H9 (cell line): ENCODE measurements at regions not wholly inside any gene's neighbourhood (a gene's known extent, or its start where the extent isn't known, plus 50 kb on each side); places are given as distances from the start of the nearest gene placed in this dataset.

ENCODE experiments used
- DNase-seq: peaks from one replicate; pipeline ENCODE4 v3.0.0-alpha.2; 2017
- H2AFZ ChIP-seq: one replicate; pipeline ENCODE4 v1.6.1; 2013; ENCODE audit warnings: mild to moderate bottlenecking, low read length, control low read depth, moderate library complexity
- H2AK5ac ChIP-seq: 2 replicates; pipeline ENCODE4 v1.6.1; 2013; ENCODE audit warnings: low read length, control low read depth, mixed read lengths; ENCODE audit not compliant: insufficient read length
- H2BK120ac ChIP-seq: one replicate; pipeline ENCODE4 v1.6.1; 2013; ENCODE audit warnings: low read depth, mild to moderate bottlenecking, low read length, control low read depth, inconsistent platforms; ENCODE audit not compliant: poor library complexity, severe bottlenecking
- H2BK12ac ChIP-seq: 2 replicates; pipeline ENCODE4 v1.6.1; 2013; ENCODE audit warnings: low read length, control low read depth, mixed read lengths, low read depth; ENCODE audit not compliant: insufficient read length
- H2BK15ac ChIP-seq: 2 replicates; pipeline ENCODE4 v1.6.1; 2013; ENCODE audit warnings: low read depth, low read length, control low read depth
- H2BK20ac ChIP-seq: one replicate; pipeline ENCODE4 v1.6.1; 2013; ENCODE audit warnings: low read depth, mild to moderate bottlenecking, low read length, control low read depth, inconsistent platforms; ENCODE audit not compliant: poor library complexity, severe bottlenecking
- H2BK5ac ChIP-seq: 2 replicates; pipeline ENCODE4 v1.6.1; 2013; ENCODE audit warnings: low read length, control low read depth, mixed read lengths; ENCODE audit not compliant: insufficient read length
- H3K14ac ChIP-seq: 2 replicates; pipeline ENCODE4 v1.6.1; 2013; ENCODE audit warnings: low read length, control low read depth; ENCODE audit not compliant: insufficient read depth
- H3K18ac ChIP-seq: 2 replicates; pipeline ENCODE4 v1.6.1; 2013; ENCODE audit warnings: low read depth, mild to moderate bottlenecking, mixed read lengths, low read length, control low read depth; ENCODE audit not compliant: insufficient read length
- H3K23ac ChIP-seq: 2 replicates; pipeline ENCODE4 v1.6.1; 2013; ENCODE audit warnings: low read length, control low read depth, mixed read lengths, low read depth; ENCODE audit not compliant: insufficient read length
- H3K23me2 ChIP-seq: 2 replicates; pipeline ENCODE4 v1.6.1; 2013; ENCODE audit warnings: low read depth, mild to moderate bottlenecking, mixed read lengths, low read length, control low read depth; ENCODE audit not compliant: insufficient read length, poor library complexity, severe bottlenecking
- H3K27ac ChIP-seq: 2 replicates; pipeline ENCODE4 v1.5.1; 2013; ENCODE audit warnings: low read length, control low read depth, mixed read lengths, low read depth; ENCODE audit not compliant: insufficient read length
- H3K27me3 ChIP-seq: 2 replicates; pipeline ENCODE4 v1.6.1; 2013; ENCODE audit warnings: low read length, control low read depth, inconsistent platforms; ENCODE audit not compliant: insufficient read depth
- H3K4ac ChIP-seq: 2 replicates; pipeline ENCODE4 v1.6.1; 2013; ENCODE audit warnings: low read depth, mild to moderate bottlenecking, control low read depth, inconsistent platforms, low read length, moderate library complexity
- H3K4me1 ChIP-seq: 2 replicates; pipeline ENCODE4 v1.6.1; 2013; ENCODE audit warnings: low read length, control low read depth, inconsistent platforms; ENCODE audit not compliant: insufficient read depth
- H3K4me2 ChIP-seq: 2 replicates; pipeline ENCODE4 v1.6.1; 2013; ENCODE audit warnings: low read length, control low read depth, mixed read lengths; ENCODE audit not compliant: insufficient read length, insufficient read depth
- H3K56ac ChIP-seq: 2 replicates; pipeline ENCODE4 v1.6.1; 2013; ENCODE audit warnings: low read depth, mild to moderate bottlenecking, mixed read lengths, low read length, control low read depth; ENCODE audit not compliant: insufficient read length
- H3K79me1 ChIP-seq: 2 replicates; pipeline ENCODE4 v1.6.1; 2013; ENCODE audit warnings: low read depth, mild to moderate bottlenecking, moderate library complexity, low read length, control low read depth, inconsistent platforms; ENCODE audit not compliant: insufficient read depth, poor library complexity, severe bottlenecking
- H3K79me2 ChIP-seq: 2 replicates; pipeline ENCODE4 v1.6.1; 2013; ENCODE audit warnings: low read length, control low read depth, inconsistent platforms; ENCODE audit not compliant: insufficient read depth
- H3K9ac ChIP-seq: 2 replicates; pipeline ENCODE4 v1.6.1; 2013; ENCODE audit warnings: low read length, control low read depth, mixed read lengths; ENCODE audit not compliant: insufficient read length; ENCODE audit errors: extremely low read depth
- H3K9me3 ChIP-seq: one replicate; pipeline ENCODE4 v1.6.1; 2013; ENCODE audit warnings: low read depth, low read length, inconsistent platforms; ENCODE audit not compliant: control insufficient read depth
- H3T11ph ChIP-seq: one replicate; pipeline ENCODE4 v1.6.1; 2013; ENCODE audit warnings: mild to moderate bottlenecking, low read length, control low read depth, inconsistent platforms
- H4K20me1 ChIP-seq: one replicate; pipeline ENCODE4 v1.6.1; 2013; ENCODE audit not compliant: control insufficient read depth, insufficient read length, insufficient read depth
- H4K5ac ChIP-seq: 2 replicates; pipeline ENCODE4 v1.6.1; 2013; ENCODE audit warnings: low read depth, mild to moderate bottlenecking, mixed read lengths, low read length, control low read depth; ENCODE audit not compliant: insufficient read length
- H4K8ac ChIP-seq: replicated peaks from 2 replicates; pipeline ENCODE4 v1.6.1; 2013; ENCODE audit warnings: low read length, control low read depth, mixed read lengths, low read depth; ENCODE audit not compliant: insufficient read length
- H4K91ac ChIP-seq: 2 replicates; pipeline ENCODE4 v1.6.1; 2013; ENCODE audit warnings: low read depth, mild to moderate bottlenecking, moderate library complexity, mixed read lengths, low read length, control low read depth; ENCODE audit not compliant: insufficient read length
- H3K27ac Mint-ChIP-seq, 3 experiments: 2 replicates in 2 of 3; 3 replicates in 1 of 3; pipeline ENCODE4 v1.8.0; 2020 to 2021; ENCODE audit warnings: mixed read lengths in 3 of 3, mild to moderate bottlenecking in 1 of 3, moderate library complexity in 1 of 3
- H3K27me3 Mint-ChIP-seq: 2 replicates; pipeline ENCODE4 v1.8.0; 2021; ENCODE audit warnings: low read depth, mild to moderate bottlenecking, moderate library complexity, mixed read lengths
- H3K36me3 Mint-ChIP-seq, 3 experiments: 2 replicates in 2 of 3; 3 replicates in 1 of 3; pipeline ENCODE4 v1.8.0; 2020 to 2021; ENCODE audit warnings: low read depth in 3 of 3, mixed read lengths in 3 of 3; ENCODE audit not compliant: insufficient read depth in 1 of 3
- H3K4me1 Mint-ChIP-seq, 2 experiments: 2 replicates each; pipeline ENCODE4 v1.8.0; 2020; ENCODE audit warnings: mixed read lengths in 2 of 2
- H3K4me3 Mint-ChIP-seq, 2 experiments: 2 replicates in 1 of 2; 3 replicates in 1 of 2; pipeline ENCODE4 v1.8.0; 2020 to 2021; ENCODE audit warnings: mild to moderate bottlenecking in 2 of 2, mixed read lengths in 2 of 2, moderate library complexity in 1 of 2
- H3K9me3 Mint-ChIP-seq, 2 experiments: 2 replicates in 1 of 2; 3 replicates in 1 of 2; pipeline ENCODE4 v1.8.0; 2020; ENCODE audit warnings: mild to moderate bottlenecking in 2 of 2, mixed read lengths in 2 of 2, moderate library complexity in 1 of 2
- CTCF ChIP-seq: fragments of 200-600 bp; sonication (generic); conservative IDR thresholded peaks from 3 replicates; pipeline ENCODE4 v1.8.0; 2021; ENCODE audit warnings: antibody characterized with exemption, mild to moderate bottlenecking

GRCh38 chr2:181177376-181177775, 197.0 kb downstream of the UBE2E3 start:
- H3K27ac Mint-ChIP-seq, result no peak overlapping the region
- no peak overlapping the region for H3K9ac ChIP-seq
- no peaks in the 10 kb centered on the region for H3K23me2 ChIP-seq
- H2BK20ac ChIP-seq, result no peak overlapping the region
- H3K27me3 Mint-ChIP-seq, result no peaks in the 10 kb centered on the region
- no peak overlapping the region for H2AFZ ChIP-seq
- H3K4me1 ChIP-seq, result no peaks in the 10 kb centered on the region
- H2BK5ac ChIP-seq, result no peak overlapping the region
- H3K4me3 Mint-ChIP-seq, result no peak overlapping the region
- H2AK5ac ChIP-seq, result no peak overlapping the region
- H3K4me2 ChIP-seq, result no peak overlapping the region
- H4K20me1 ChIP-seq, result no peaks in the 10 kb centered on the region
- H3K27ac ChIP-seq, result no peak overlapping the region
- no peaks in the 10 kb centered on the region for H3K79me2 ChIP-seq
- H2BK15ac ChIP-seq, result no peak overlapping the region
- H3K4me1 Mint-ChIP-seq, result no peaks in the 10 kb centered on the region
- no peak overlapping the region for H3T11ph ChIP-seq
- no peak overlapping the region for H3K18ac ChIP-seq
- no peak overlapping the region for H4K91ac ChIP-seq
- DNase-seq, result no peak
- H3K9me3 ChIP-seq, result no peaks in the 10 kb centered on the region
- H4K8ac ChIP-seq, result no peak overlapping the region
- no peaks in the 10 kb centered on the region for H3K27me3 ChIP-seq
- H3K36me3 Mint-ChIP-seq, result no peaks in the 10 kb centered on the region
- H3K56ac ChIP-seq, result no peak overlapping the region
- no peak for TF ChIP-seq CTCF
- no peak overlapping the region for H2BK12ac ChIP-seq
- no peak overlapping the region for H3K14ac ChIP-seq
- no peak overlapping the region for H3K4ac ChIP-seq
- no peaks in the 10 kb centered on the region for H3K9me3 Mint-ChIP-seq
- H4K5ac ChIP-seq, result no peak overlapping the region
- H3K23ac ChIP-seq, result no peak overlapping the region
- no peaks in the 10 kb centered on the region for H3K79me1 ChIP-seq
- H2BK120ac ChIP-seq, result no peak overlapping the region
